MCF 10A (cell line): ENCODE measurements at regions not wholly inside any gene's neighbourhood (a gene's known extent, or its start where the extent isn't known, plus 50 kb on each side); places are given as distances from the start of the nearest gene placed in this dataset.

Experiments used
- BruUV-seq: library from RNA; stranded (reverse); fragments of 400-500 nt; replicated peaks from 2 replicates; lab custom pipeline; 2021; lab: Mats Ljungman, UMichigan
- CTCF ChIA-PET: fragments of 300-600 bp; sonication (Branson Sonifier 250); formaldehyde crosslinking; extraction: SDS; loops from one replicate; lab custom pipeline; 2021; ENCODE audit warnings: antibody characterized with exemption, inconsistent platforms; lab: Yijun Ruan, JAX
- POLR2A ChIA-PET: fragments of 300-600, 350-650 bp; sonication (Branson Sonifier 250); formaldehyde crosslinking; extraction: SDS; loops from one replicate; lab custom pipeline; 2020; ENCODE audit warnings: antibody characterized with exemption, inconsistent platforms; lab: Yijun Ruan, JAX
- DNase-seq: peaks from one replicate; pipeline ENCODE4 v3.0.0-alpha.2; 2018; ENCODE audit not compliant: unreplicated experiment
- H3K27ac Mint-ChIP-seq: one replicate; pipeline ENCODE4 v1.8.0; 2022; ENCODE audit warnings: mild to moderate bottlenecking, low read depth, mixed read lengths; ENCODE audit not compliant: unreplicated experiment
- H3K27me3 Mint-ChIP-seq: one replicate; pipeline ENCODE4 v1.8.0; 2022; ENCODE audit warnings: mixed read lengths; ENCODE audit not compliant: insufficient read depth, unreplicated experiment
- H3K36me3 Mint-ChIP-seq: one replicate; pipeline ENCODE4 v1.8.0; 2022; ENCODE audit warnings: mild to moderate bottlenecking, moderate library complexity, mixed read lengths; ENCODE audit not compliant: insufficient read depth, unreplicated experiment
- H3K4me1 Mint-ChIP-seq: one replicate; pipeline ENCODE4 v1.8.0; 2022; ENCODE audit warnings: mixed read lengths; ENCODE audit not compliant: insufficient read depth, unreplicated experiment
- H3K4me3 Mint-ChIP-seq: one replicate; pipeline ENCODE4 v1.8.0; 2022; ENCODE audit warnings: mild to moderate bottlenecking, moderate library complexity, mixed read lengths; ENCODE audit not compliant: unreplicated experiment
- H3K9me3 Mint-ChIP-seq: one replicate; pipeline ENCODE4 v1.8.0; 2022; ENCODE audit warnings: mixed read lengths; ENCODE audit not compliant: unreplicated experiment
- CTCF ChIP-seq: fragments of 200-600 bp; IDR thresholded peaks from one replicate; pipeline ENCODE4 v1.8.0; 2022; ENCODE audit warnings: antibody characterized with exemption, mild to moderate bottlenecking; ENCODE audit not compliant: unreplicated experiment
- intact Hi-C: fragments of 100-400 bp; cut with micrococcal nuclease; formaldehyde crosslinking; loops from 2 replicates; pipeline ENCODE4 v1.14.1; 2022

DNA sequence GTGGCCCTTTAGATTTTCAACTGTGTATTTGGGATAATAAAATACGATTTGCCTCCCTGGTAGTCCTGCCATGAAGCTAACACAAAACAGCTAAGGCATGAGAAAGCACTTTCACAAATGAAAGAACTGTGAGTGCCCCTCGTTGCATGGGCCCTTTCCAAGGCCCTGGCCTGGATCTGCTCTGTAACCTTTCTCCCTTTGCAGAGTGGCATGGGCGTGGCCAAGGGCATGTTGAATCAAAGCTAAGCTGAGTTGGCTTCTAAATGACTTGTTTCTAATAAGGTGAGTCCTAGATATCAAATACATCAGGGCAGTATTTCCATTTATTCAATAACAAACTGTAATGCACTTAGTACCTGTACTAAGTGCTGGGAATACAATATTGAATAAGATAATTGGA lies 78.7 kb upstream of the PTPN3 start:
- no peaks in the 10 kb centered on the region for H3K9me3 Mint-ChIP-seq
- no peak for TF ChIP-seq CTCF
- CTCF ChIA-PET: interaction anchor here (0.6 to 9.4 kb wide), 5 partner anchors 19 to 481 kb away, joined by 3 to 147 read pairs (median 4); no protein-coding TSS in a partner anchor
- POLR2A ChIA-PET: interaction anchor here (0.5 to 0.7 kb wide), 3 partner anchors 8 to 309 kb away, joined by 3 read pairs; no protein-coding TSS in a partner anchor
- intact Hi-C loops: loop anchor here (10.0 kb wide), 1 partner anchor 638 kb away; no protein-coding TSS in a partner anchor
- peak; percentile 16 for DNase-seq
- H3K27ac Mint-ChIP-seq: no peak overlapping the region
- no peak overlapping the region for H3K4me3 Mint-ChIP-seq
- no peaks in the 10 kb centered on the region for H3K27me3 Mint-ChIP-seq
- BruUV-seq: no TSS peak
- no peaks in the 10 kb centered on the region for H3K36me3 Mint-ChIP-seq
- peaks cover 5% of the 10 kb centered on the region for H3K4me1 Mint-ChIP-seq

- ChIA-PET CTCF (interaction anchor here (9.4 kb wide), 1 partner anchor 240 kb away, joined by 147 read pairs; no protein-coding TSS in a partner anchor), POLR2A (no interaction called here)
- no peaks in the 10 kb centered on the region for H3K9me3 Mint-ChIP-seq
- H3K4me3 Mint-ChIP-seq: no peak overlapping the region
- intact Hi-C loops: loop anchor here (10.0 kb wide), 1 partner anchor 635 kb away; no protein-coding TSS in a partner anchor
- H3K27me3 Mint-ChIP-seq: no peaks in the 10 kb centered on the region
- TF ChIP-seq CTCF: no peak
- BruUV-seq: no TSS peak
- no peaks in the 10 kb centered on the region for H3K36me3 Mint-ChIP-seq
- no peaks in the 10 kb centered on the region for H3K4me1 Mint-ChIP-seq
- H3K27ac Mint-ChIP-seq: no peak overlapping the region
- DNase-seq: no peak
Observed at GRCh38 chr9:109579191-109579948, 81.3 kb upstream of the PTPN3 start.

- Mint-ChIP-seq H3K4me1 (no peaks in the 10 kb centered on the region), H3K27ac (no peak overlapping the region), H3K27me3 (no peaks in the 10 kb centered on the region), H3K4me3 (no peak overlapping the region), H3K9me3 (no peaks in the 10 kb centered on the region), H3K36me3 (no peaks in the 10 kb centered on the region)
- ChIA-PET CTCF (interaction anchor here (1.1 kb wide), 1 partner anchor 235 kb away, joined by 6 read pairs; no protein-coding TSS in a partner anchor), POLR2A (no interaction called here)
- no peak for TF ChIP-seq CTCF
- no peak for DNase-seq
- no TSS peak for BruUV-seq
- intact Hi-C loops: no loop called here
Observed at GRCh38 chr9:109582386-109582785, 84.3 kb upstream of the PTPN3 start.

DNA sequence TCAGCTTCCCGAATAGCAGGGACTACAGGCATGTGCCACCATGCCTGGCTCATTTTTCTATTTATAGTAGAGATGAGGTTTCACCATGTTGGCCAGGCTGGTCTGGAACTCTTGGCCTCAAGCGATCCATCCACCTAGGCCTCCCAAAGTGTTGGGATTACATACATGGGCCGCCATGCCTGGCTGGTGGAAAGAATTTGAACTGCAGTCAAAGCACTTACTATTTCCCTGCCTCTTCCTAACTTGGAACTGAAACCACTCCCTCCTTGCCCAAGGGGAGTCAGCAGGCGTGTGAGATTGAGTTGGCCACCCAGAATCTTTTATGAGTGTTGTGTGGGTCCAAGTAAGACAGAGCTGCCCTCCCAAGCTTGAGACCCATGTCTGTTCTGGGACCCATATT lies 86.1 kb upstream of the PTPN3 start:
- H3K27me3 Mint-ChIP-seq: no peaks in the 10 kb centered on the region
- H3K36me3 Mint-ChIP-seq: no peaks in the 10 kb centered on the region
- ChIA-PET POLR2A (interaction anchor here (0.7 kb wide), 1 partner anchor 88 kb away, joined by 4 read pairs; no protein-coding TSS in a partner anchor), CTCF (interaction anchor here (0.6 to 1.4 kb wide), 5 partner anchors 68 to 902 kb away, joined by 3 to 5 read pairs (median 3); no protein-coding TSS in a partner anchor)
- H3K9me3 Mint-ChIP-seq: no peaks in the 10 kb centered on the region
- no peak for DNase-seq
- no peak overlapping the region for H3K4me3 Mint-ChIP-seq
- BruUV-seq: no TSS peak
- H3K4me1 Mint-ChIP-seq: no peaks in the 10 kb centered on the region
- H3K27ac Mint-ChIP-seq: no peak overlapping the region
- no peak for TF ChIP-seq CTCF
- intact Hi-C loops: no loop called here
